ENCODE measurements at regions not wholly inside any gene's neighbourhood (a gene's known extent, or its start where the extent isn't known, plus 50 kb on each side); places are given as distances from the start of the nearest gene placed in this dataset.

GRCh38 chr1:222357252-222357651 lies 190.7 kb downstream of the HHIPL2 start:
- no peaks in the 10 kb centered on the region for H3K9me3 ChIP-seq (ENCODE audit: insufficient read depth, low read length)
- H4K20me1 ChIP-seq (ENCODE audit: insufficient read depth, low read length), result no peaks in the 10 kb centered on the region
- H3K4me2 ChIP-seq (ENCODE audit: low read length), result no peak overlapping the region
- H2AFZ ChIP-seq (ENCODE audit: low read depth, low read length), result no peak overlapping the region
- no peaks in the 10 kb centered on the region for H3K27me3 ChIP-seq (ENCODE audit: low read depth, low read length)
- no peak overlapping the region for H3K4me3 ChIP-seq (ENCODE audit: low read length)
- H3K4me1 ChIP-seq (ENCODE audit: low read length), result no peaks in the 10 kb centered on the region
- no peak overlapping the region for H3K27ac ChIP-seq (ENCODE audit: low read length)
- H3K36me3 ChIP-seq (replicated peaks; ENCODE audit: low read depth, low read length), result no peaks in the 10 kb centered on the region
- H3K79me2 ChIP-seq (ENCODE audit: low read length), result no peaks in the 10 kb centered on the region
- TF ChIP-seq EZH2phosphoT487 (IDR thresholded peaks at IDR 0.05; ENCODE audit: low read depth), result no peak
- no peak for TF ChIP-seq CTCF (IDR thresholded peaks at IDR 0.05; ENCODE audit: low read depth, low read length)
- H3K9ac ChIP-seq (ENCODE audit: low read length), result no peak overlapping the region

- Histone ChIP-seq H3K9ac (ENCODE audit: low read length) (no peak overlapping the region), H3K4me3 (ENCODE audit: low read length) (no peak overlapping the region), H3K4me1 (ENCODE audit: low read length) (no peaks in the 10 kb centered on the region), H3K9me3 (ENCODE audit: insufficient read depth, low read length) (no peaks in the 10 kb centered on the region), H3K27me3 (ENCODE audit: low read depth, low read length) (peaks cover 20% of the 10 kb centered on the region), H2AFZ (ENCODE audit: low read depth, low read length) (no peak overlapping the region), H3K27ac (ENCODE audit: low read length) (no peak overlapping the region), H3K79me2 (ENCODE audit: low read length) (no peaks in the 10 kb centered on the region), H3K4me2 (ENCODE audit: low read length) (no peak overlapping the region), H4K20me1 (ENCODE audit: insufficient read depth, low read length) (no peaks in the 10 kb centered on the region), H3K36me3 (replicated peaks; ENCODE audit: low read depth, low read length) (no peaks in the 10 kb centered on the region)
- no peak for TF ChIP-seq EZH2phosphoT487 (IDR thresholded peaks at IDR 0.05; ENCODE audit: low read depth)
- no peak for TF ChIP-seq CTCF (IDR thresholded peaks at IDR 0.05; ENCODE audit: low read depth, low read length)
Measured at GRCh38 chr1:222347627-222348026, 200.3 kb downstream of the HHIPL2 start.

- H3K36me3 ChIP-seq (replicated peaks; ENCODE audit: low read depth, low read length), result no peaks in the 10 kb centered on the region
- no peak for TF ChIP-seq CTCF (IDR thresholded peaks at IDR 0.05; ENCODE audit: low read depth, low read length)
- TF ChIP-seq EZH2phosphoT487 (IDR thresholded peaks at IDR 0.05; ENCODE audit: low read depth), result no peak
- no peak overlapping the region for H3K27ac ChIP-seq (ENCODE audit: low read length)
Measured at GRCh38 chr1:222346955-222347354, 200.9 kb downstream of the HHIPL2 start.

GRCh38 chr1:222339376-222339947 lies 208.4 kb downstream of the HHIPL2 start:
- Histone ChIP-seq H3K4me3 (ENCODE audit: low read length) (no peak overlapping the region), H3K36me3 (replicated peaks; ENCODE audit: low read depth, low read length) (no peaks in the 10 kb centered on the region), H3K4me1 (ENCODE audit: low read length) (no peaks in the 10 kb centered on the region), H3K27ac (ENCODE audit: low read length) (no peak overlapping the region), H3K4me2 (ENCODE audit: low read length) (no peak overlapping the region), H4K20me1 (ENCODE audit: insufficient read depth, low read length) (no peaks in the 10 kb centered on the region), H3K9me3 (ENCODE audit: insufficient read depth, low read length) (no peaks in the 10 kb centered on the region), H2AFZ (ENCODE audit: low read depth, low read length) (no peak overlapping the region), H3K27me3 (ENCODE audit: low read depth, low read length) (peaks cover 16% of the 10 kb centered on the region), H3K9ac (ENCODE audit: low read length) (no peak overlapping the region), H3K79me2 (ENCODE audit: low read length) (no peaks in the 10 kb centered on the region)
- TF ChIP-seq EZH2phosphoT487 (IDR thresholded peaks at IDR 0.05; ENCODE audit: low read depth) (no peak), CTCF (IDR thresholded peaks at IDR 0.05; ENCODE audit: low read depth, low read length) (no peak)

More at GRCh38 chr1:222346955-222347354, 200.9 kb downstream of the HHIPL2 start:
- Histone ChIP-seq H3K79me2 (ENCODE audit: low read length) (no peaks in the 10 kb centered on the region), H2AFZ (ENCODE audit: low read depth, low read length) (no peak overlapping the region), H3K9ac (ENCODE audit: low read length) (no peak overlapping the region), H3K4me3 (ENCODE audit: low read length) (no peak overlapping the region), H3K9me3 (ENCODE audit: insufficient read depth, low read length) (no peaks in the 10 kb centered on the region), H3K4me2 (ENCODE audit: low read length) (no peak overlapping the region), H3K27me3 (ENCODE audit: low read depth, low read length) (peaks cover 22% of the 10 kb centered on the region), H3K4me1 (ENCODE audit: low read length) (no peaks in the 10 kb centered on the region), H4K20me1 (ENCODE audit: insufficient read depth, low read length) (no peaks in the 10 kb centered on the region)
